HG03159 (cell line): ENCODE measurements at regions not wholly inside any gene's neighbourhood (a gene's known extent, or its start where the extent isn't known, plus 50 kb on each side); places are given as distances from the start of the nearest gene placed in this dataset.
A peak's percentile ranks its signal among the peaks of the same experiment; 100 is the strongest.
"Not testable (repeated sequence)": the region's sequence is repeated elsewhere in the genome, so short reads cannot be mapped to it uniquely, and the experiment has no call there.

Experiments
- ATAC-seq: cut with Tn5 transposase; IDR thresholded peaks from one replicate; pipeline ENCODE4 v1.9.1; 2021; ENCODE audit warnings: mild to moderate bottlenecking, moderate library complexity; ENCODE audit not compliant: unreplicated experiment

DNA sequence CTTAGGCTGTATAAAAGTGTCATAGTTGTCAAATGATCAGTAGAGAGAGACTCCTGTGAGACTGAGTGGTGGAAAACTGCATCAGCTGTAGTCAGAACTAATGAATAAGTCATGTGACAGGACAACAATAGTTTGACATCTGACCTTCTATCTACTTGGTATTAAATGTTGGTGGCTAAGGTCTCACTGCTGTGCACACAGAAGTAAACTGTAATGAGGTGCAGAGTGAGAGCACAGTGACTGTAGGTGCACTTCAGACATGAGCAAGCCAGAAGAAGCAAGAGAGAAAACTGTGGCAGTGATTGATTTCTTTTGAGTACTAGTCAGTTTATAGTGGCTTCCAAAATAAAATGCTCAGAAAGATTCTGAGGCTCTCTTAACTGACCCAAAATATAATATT is 803.6 kb downstream of the RAPGEF2 start:
- no peak for ATAC-seq

DNA sequence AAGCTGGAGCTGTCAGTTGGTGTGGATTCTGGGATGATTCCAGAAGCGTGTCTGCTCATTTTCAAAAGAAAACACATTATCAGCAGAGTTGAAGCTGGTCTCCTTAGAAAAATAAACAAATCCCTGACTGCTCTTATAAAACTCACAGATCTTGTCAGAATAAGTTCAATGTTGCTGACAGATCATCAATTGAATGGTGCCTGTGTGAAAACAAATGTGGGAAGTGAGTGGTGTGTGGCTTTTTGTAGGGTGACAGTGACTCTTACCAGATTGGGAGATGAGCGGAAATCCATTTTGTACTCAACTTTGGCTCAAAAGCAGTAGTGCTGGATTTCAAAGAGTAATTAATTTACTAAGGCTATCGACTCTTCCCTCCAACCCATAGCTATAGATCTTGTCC is 807.8 kb downstream of the RAPGEF2 start:
- ATAC-seq, result no peak

DNA sequence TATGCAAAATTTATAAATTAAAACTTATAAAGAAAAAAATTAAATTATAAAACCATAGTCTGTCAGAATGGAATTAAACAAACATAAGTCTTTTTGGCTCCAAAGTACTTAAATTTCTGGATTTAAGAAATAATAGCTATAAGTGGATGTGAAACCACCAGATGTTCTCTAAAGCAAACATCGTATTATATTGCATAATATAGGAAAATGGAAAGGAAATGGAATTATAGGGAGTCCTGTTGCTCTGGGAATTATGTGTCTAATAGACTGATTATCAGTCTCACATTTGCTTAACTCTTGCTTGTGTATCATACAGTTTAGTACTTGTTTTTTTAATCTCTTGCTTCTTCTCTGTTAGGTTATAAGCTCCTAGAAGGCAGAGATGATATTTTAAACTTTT is 819.2 kb downstream of the RAPGEF2 start:
- no peak for ATAC-seq

DNA sequence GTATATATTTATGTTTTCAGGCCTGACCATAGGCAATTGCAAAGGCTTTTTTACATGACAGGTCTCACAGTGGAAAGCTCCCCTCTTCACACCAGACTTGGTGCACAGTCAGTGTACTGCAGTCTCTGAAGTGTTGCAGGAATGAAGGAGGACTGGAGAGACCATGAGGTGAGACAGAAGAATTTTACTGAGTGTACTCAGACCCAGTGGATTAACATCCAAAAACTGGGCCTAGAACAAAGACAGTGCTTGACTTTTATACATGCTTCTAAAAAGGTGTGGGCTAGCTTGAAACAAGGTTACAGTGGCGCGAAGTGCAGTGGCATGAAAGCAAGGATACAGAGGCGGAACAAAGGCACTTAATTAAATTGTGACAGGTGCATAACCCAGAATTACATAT is 822.9 kb downstream of the RAPGEF2 start:
- ATAC-seq, result no peak

DNA sequence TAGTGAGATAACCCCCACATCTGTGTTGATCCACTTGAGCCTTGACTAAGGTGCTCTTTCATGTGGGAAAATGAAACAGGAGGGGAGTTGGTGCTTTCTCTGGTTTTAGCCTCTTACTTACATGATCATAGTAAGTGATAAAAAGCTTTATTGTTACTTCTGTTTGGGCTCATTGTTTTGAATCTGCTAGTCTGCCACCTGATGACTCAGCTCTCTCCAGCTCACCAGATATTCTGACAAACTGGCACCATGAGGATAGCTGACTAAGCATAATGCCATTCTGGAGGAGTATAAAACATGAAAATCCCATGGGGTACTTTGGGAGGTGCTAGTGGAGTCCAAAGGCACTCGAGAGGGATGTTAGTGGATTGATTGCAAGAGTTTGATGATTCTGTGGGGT is 824.0 kb downstream of the RAPGEF2 start:
- no peak for ATAC-seq

DNA sequence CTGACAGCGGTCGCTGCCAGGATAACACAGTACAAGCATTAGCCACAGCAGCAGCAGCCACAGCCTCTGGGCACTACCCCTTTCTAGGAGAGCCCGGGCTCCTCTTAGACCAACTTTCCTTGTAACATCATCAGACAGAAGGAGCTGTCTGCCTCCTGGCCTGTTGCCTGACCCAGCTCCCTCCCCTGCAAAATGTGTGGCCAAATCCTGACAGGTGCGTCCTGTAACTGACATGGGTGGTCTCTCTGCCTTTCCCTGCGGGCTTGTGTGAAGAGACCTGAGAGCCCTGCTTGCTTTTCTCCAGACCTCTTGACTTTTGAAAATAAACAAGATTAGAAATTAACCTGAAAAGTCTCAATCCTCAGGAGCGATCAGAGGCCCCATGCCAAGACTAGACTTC is 824.9 kb downstream of the RAPGEF2 start:
- ATAC-seq, result no peak

DNA sequence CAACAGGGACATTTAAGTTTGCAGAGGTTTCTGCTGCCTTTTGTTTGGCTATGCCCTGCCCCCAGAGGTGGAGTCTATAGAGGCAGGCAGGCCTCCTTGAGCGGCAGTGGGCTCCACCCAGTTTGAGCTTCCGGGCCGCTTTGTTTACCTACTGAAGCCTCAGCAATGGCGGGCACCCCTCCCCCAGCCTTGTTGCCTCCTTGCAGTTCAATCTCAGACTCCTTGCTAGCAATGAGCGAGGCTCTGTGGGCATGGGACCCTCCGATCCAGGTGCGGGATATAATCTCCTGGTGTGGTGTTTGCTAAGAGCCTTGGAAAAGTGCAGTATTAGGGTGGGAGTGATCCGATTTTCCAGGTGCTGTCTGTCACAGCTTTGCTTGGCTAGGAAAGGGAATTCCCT is 831.7 kb downstream of the RAPGEF2 start:
- not testable (repeated sequence) for ATAC-seq

DNA sequence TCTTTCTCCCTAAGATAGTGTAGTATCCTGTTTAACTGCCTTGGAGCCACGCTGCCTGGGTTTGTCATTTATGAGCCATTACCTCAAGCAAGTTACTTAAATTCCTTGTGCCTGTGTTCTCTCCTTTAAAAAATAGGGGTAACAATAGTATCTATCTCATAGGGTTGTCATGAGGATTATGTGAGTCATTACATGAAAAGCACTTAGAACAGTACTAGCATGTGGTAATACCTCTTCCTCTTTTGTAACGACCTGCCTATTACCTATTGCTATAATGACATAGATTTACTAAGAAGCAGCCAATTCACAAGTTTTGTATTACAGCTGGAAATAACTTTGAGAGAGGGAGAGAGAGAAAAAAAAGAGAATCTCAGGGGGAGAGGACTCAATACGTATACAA is 834.7 kb downstream of the RAPGEF2 start:
- peak; percentile 99 for ATAC-seq

DNA sequence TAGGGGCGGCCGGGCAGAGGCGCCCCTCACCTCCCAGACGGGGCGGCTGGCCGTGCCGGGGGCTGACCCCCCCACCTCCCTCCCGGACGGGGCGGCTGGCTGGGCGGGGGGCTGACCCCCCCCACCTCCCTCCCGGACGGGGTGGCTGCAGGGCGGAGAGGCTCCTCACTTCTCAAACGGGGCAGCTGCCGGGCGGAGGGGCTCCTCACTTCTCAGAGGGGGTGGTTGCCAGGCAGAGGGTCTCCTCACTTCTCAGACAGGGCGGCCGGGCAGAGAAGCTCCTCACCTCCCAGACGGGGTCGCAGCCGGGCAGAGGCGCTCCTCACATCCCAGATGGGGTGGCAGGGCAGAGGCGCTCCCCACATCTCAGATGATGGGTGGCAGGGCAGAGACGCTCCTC is 836.8 kb downstream of the RAPGEF2 start:
- not testable (repeated sequence) for ATAC-seq

DNA sequence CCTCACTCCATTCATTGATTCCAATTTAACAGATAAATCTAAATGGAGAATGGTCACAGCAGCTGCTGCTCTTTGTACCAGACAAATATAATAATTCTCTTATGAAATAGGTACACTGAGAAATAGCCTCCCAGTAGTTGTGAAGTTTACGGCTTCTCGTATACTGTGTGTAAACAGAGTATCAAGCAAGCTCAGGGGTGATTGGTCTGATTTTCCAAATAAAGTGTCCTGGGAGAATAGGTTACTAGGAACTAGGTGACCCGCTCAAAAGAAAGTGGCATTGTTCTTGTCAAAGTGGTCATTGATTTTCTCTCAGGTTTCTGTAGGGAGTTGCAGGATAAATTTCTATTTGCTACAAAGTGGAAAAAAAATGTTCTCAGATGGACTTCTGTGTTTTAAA is 838.2 kb downstream of the RAPGEF2 start:
- ATAC-seq, result no peak

DNA sequence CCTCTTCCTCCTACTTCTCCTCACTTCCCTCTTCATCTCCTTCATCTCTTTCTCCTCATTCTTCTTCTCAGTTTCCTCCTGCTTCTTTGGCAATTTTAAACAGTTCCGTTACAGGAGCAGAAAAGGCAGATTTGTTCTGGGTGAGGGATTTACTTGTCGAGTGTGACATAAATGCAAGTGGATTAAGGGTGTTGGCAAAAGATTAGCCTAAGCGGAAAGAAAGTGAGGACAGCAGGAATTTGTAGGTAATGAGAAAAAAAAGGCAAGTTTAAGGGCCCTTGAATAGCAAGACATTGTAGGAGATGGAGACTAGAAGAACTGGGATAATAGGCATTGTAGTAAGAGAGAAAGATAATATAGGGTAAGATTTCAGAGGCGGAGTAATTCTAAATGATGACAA is 841.6 kb downstream of the RAPGEF2 start:
- no peak for ATAC-seq

DNA sequence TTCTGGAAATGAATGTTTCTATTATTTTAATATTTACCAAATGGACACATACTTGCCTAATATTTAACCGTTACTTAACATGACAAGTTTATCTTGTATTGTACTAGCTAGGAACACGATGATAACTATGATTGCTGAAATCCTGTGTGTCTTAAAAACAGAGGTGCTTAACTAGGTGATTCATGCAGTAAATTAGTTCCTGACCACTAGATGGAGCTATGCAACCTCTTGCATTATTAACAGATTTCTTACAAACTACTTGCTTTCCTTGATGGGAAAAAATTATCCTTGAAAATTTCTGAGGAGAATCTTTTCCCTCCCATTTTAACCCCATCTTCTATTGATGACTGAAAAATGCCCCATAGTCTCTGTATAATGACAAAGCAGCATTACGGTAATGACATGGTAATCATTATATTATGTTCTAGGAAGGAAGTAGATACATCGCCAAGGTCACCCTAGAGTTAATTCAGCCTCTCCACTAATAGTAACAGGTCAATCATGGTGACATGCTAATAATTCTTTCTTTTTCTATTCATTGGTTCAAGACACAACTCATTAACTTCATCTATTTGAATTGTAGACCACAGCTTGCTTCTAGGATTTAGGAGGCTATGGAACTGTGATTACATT is 844.2 kb downstream of the RAPGEF2 start:
- ATAC-seq, result peak; percentile 69

DNA sequence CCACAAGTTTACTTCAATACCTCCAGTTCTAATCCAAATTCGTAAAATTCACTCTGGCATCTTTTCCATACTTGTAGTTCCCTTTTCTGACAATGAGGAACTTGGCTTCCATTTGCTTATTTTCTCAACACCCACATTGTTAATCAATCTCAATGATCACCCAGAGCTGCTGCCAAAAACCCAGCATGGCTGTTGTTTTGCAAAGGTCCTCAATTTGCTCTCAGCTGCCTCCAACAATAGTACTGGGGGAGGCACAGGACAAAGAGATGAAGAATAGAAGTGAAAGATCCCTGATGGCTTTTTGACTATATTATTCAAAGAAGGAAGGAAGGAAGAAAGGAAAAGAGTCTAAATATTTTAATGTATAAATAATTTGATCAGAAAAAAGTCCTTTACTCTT is 847.8 kb downstream of the RAPGEF2 start:
- ATAC-seq, result no peak

DNA sequence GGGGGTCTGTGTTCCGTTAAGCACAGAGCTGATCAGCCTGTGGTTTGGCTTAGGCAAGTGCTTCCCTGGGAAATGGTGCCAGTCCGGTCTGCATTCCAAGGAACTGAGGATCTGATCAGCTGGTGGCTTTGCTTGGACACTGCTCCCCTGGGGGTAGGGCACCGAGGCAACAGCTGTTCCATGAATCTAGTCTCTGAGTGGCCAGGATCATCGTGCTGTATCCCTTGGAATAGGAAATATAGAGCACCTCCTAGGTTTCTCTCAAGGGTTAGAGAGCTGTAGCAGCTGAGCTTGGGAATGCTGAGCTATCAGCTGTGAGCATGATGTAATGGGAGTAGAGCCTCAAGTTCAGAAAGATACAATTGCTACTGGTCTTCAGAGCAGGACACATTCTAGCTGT is 863.9 kb downstream of the RAPGEF2 start:
- no peak for ATAC-seq

DNA sequence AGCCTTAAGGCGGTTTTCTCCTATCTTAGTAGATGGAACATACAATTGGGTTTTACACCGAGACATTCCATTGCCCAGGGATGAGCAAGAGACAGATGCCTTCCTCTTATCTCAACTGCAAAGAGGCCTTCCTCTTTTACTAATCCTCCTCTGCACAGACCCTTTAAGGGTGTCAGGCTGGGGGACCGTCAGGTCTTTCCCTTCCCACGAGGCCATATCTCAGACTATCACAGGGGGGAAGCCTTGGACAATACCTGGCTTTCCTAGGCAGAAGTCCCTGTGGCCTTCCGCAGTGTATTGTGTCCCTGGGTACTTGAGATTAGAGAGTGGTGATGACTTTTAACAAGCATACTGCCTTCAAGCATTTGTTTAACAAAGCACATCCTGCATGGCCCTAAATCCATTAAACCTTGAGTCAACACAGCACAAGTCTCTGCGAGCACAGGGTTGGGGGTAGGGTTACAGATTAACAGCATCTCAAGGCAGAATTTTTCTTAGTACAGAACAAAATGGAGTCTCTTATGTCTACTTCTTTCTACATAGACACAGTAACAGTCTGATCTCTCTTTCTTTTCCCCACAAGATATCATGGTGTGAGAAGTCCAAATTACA is 874.1 kb downstream of the RAPGEF2 start:
- not testable (repeated sequence) for ATAC-seq

DNA sequence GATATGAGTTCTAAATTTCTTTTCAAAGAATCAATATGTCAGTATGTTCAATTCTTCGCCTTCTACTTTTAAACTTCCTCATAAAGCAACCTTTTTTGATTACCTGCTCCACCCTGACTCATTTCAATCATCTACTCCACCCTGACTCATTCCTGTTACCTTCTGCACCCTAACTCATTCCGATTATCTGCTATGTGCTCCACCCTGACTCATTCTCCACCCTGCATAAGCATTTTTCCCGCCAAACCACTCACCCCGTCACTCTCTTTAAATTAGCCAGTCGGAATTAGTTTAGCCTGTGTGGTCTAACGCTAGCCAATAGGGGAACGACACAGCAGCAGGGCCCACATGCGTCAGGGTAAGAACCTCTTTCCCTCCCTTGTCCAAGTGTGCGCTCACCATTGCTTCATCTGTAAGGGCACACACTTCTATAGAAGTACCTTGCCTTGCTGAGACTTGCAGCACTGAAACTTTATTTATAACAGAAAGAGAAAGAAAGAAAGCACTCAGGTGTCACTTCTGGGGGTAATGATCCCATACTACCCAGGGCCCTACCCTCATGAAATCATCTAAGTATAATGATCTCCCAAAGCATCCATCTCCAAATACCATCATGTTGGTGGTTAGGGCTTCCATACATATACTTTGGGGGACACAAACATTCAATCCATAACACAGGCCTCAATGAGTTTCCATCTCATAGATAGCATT is 875.2 kb downstream of the RAPGEF2 start:
- ATAC-seq, result no peak

DNA sequence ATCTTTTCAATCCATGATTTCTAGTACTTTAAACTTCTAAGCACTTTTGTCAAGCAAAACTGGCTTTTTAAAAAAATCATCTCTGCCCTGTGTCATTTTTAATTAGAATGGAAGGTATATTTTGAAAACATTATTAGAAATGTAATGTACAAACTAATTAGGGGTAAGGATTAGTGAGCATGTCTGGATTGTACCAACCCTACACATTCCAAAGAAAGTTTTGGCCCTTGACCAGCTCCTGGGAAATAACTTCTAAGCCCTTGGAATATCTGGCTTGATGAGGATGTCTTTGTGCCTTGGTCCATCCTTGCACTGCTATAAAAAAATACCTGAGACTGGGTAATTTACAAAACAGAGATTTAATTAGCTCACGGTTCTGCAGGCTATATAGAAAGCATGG is 876.5 kb downstream of the RAPGEF2 start:
- no peak for ATAC-seq

DNA sequence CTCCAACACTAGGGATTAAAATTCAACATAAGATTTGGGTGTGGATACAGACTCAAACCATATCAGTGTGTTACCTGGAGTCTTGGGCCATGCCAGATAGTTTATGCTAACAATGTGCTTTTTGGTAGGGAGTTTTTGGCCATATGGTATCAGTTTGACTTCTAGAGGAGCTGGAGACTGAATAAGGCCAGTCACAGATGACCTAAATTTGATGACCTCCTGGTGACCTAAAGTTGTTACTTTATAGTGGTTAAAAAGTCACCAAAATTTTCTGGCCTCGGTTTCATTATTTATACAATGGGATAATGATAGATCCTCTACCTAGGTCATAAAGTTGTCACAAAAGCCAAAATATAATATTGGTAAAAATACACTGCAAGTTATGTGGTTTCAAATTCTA is 877.1 kb downstream of the RAPGEF2 start:
- no peak for ATAC-seq

DNA sequence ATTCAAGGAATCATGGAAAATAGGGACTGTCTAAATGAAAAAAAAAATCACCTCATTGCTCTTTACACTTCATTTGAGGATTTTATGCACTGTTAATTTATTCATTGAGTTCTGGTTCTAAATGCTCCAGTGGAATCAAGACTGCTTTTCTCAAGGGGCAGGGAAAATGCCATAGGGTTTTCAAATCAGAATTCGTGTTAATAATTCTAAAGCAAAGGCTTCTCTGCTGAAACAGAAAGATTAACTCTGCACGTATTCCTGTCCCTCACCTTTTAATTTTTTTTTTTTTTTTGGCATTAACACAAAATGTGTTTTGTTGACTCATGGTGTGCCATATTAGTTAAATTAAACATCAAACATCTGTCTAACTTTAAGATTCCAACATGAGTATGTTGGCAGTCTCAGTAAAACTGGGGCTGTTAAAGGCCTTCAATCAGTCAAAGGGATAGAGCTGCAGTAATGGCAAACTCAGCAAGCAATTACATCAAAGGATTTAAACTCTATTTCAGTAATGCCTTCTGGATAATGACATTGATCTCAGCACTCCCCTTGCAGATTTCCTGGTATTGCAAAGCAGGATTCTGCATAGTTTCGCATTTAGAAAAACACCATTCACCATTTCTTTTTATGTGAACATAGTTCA is 878.1 kb downstream of the RAPGEF2 start:
- ATAC-seq, result no peak

DNA sequence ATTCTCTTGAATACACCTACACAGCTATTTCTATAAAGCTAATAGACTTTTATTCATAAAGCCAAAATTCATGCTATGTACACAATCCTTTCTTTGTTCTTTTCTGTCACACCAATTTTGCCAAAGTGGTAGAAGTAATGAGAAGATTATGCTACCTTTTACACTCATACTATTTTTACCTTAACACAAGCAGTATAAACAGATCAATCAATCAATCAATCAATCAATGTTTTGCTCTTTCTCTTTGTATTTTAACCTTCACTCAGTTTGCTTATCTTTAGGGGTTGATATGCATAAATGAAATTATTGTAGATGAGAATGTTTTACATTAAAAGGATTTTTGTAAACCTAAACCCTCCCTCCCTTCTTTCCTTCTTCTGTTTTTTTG is 878.6 kb downstream of the RAPGEF2 start:
- ATAC-seq, result no peak

DNA sequence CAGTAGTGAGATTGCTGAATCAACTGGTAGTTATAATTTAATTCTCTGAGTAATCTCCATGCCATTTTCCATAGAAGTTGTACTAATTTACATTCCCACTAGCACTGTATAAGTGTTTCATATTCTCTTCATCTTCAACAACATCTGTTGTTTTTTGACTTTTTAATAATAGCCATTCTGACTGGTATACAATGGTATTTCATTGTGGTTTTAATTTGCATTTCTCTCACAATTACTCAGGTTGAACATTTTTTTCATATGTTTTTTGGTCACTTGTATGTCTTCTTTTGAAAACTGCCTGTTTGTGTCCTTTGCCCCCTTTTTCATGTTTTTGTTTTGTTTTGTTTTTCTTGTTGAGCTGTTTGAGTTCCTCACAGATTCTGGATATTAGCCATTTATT is 880.2 kb downstream of the RAPGEF2 start:
- ATAC-seq, result no peak
